CD4-positive, CD25-positive, alpha-beta regulatory T cell (primary cell): ENCODE measurements at regions not wholly inside any gene's neighbourhood (a gene's known extent, or its start where the extent isn't known, plus 50 kb on each side); places are given as distances from the start of the nearest gene placed in this dataset.

Experiments used
- ATAC-seq, 2 donors: fragments of 150-1000 bp; cut with Tn5 transposase; one replicate each; pipeline ENCODE4 v1.10.0; 2021; ENCODE audit warnings: low read depth in 2 of 2, moderate number of reproducible peaks in 2 of 2, moderate library complexity in 1 of 2
- DNase-seq, 3 donors: peaks; one replicate each; pipeline versions ENCODE4 v3.0.0 to v3.0.0-alpha.2; 2012 to 2022; ENCODE audit warnings: mixed read lengths in 1 of 3
- H3K27ac ChIP-seq: one replicate; pipeline ENCODE4 v1.7.0; 2013; ENCODE audit warnings: mild to moderate bottlenecking, low read length; ENCODE audit not compliant: insufficient read depth, poor library complexity, severe bottlenecking
- H3K27me3 ChIP-seq: one replicate; pipeline ENCODE4 v1.7.0; 2013; ENCODE audit warnings: low read length; ENCODE audit not compliant: control insufficient read depth, insufficient read depth
- H3K36me3 ChIP-seq: one replicate; pipeline ENCODE4 v1.7.0; 2013; ENCODE audit warnings: mild to moderate bottlenecking, low read length, moderate library complexity; ENCODE audit not compliant: control insufficient read depth, insufficient read depth
- H3K4me1 ChIP-seq: 2 replicates; pipeline ENCODE4 v1.7.0; 2013; ENCODE audit warnings: mild to moderate bottlenecking, low read length; ENCODE audit not compliant: insufficient read depth, control insufficient read depth, poor library complexity, severe bottlenecking
- H3K4me3 ChIP-seq: one replicate; pipeline ENCODE4 v1.7.0; 2013; ENCODE audit warnings: low read depth, mild to moderate bottlenecking, low read length, moderate library complexity
- H3K9me3 ChIP-seq, 2 experiments: 1 replicate in 1 of 2; 2 replicates in 1 of 2; pipeline ENCODE4 v1.7.0; 2013; ENCODE audit warnings: low read length in 2 of 2, mild to moderate bottlenecking in 1 of 2, moderate library complexity in 1 of 2; ENCODE audit not compliant: control insufficient read depth in 2 of 2
- H3K27ac Mint-ChIP-seq, 3 donors: one replicate each; pipeline ENCODE4 v1.8.0; 2020 to 2022; ENCODE audit warnings: mild to moderate bottlenecking in 3 of 3, mixed read lengths in 3 of 3, moderate library complexity in 2 of 3
- H3K27me3 Mint-ChIP-seq: one replicate; pipeline ENCODE4 v1.8.0; 2022; ENCODE audit warnings: mild to moderate bottlenecking, mixed read lengths
- H3K36me3 Mint-ChIP-seq: one replicate; pipeline ENCODE4 v1.8.0; 2020; ENCODE audit warnings: mixed read lengths
- H3K4me1 Mint-ChIP-seq, 4 donors: one replicate each; pipeline ENCODE4 v1.8.0; 2020 to 2022; ENCODE audit warnings: mixed read lengths in 4 of 4, mild to moderate bottlenecking in 1 of 4
- H3K4me3 Mint-ChIP-seq, 4 donors: one replicate each; pipeline ENCODE4 v1.8.0; 2020 to 2022; ENCODE audit warnings: mild to moderate bottlenecking in 4 of 4, mixed read lengths in 4 of 4, moderate library complexity in 3 of 4
- H3K9me3 Mint-ChIP-seq, 7 donors: one replicate each; pipeline ENCODE4 v1.8.0; 2020 to 2022; ENCODE audit warnings: mixed read lengths in 7 of 7, mild to moderate bottlenecking in 3 of 7, moderate library complexity in 2 of 7

DNA sequence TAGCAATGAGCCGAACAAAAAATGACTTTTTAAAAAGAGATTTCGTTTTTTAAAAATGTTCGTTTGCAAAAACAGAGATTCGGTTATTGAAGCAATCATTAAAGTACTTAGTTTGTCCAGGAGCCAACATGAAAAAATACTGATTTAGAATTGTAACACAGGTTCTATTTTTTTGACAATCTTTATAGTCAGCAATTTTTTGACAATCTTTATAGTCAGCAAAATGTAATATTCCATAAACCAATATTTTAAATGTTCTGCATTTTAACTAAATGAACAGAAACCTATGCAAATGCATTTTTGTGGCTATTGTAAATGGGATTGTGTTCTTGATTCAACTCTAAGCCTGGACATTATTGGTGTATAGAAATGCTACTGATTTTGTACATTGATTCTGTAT lies 161.8 kb downstream of the DSEL start:
- Mint-ChIP-seq H3K4me1 (no peaks in the 10 kb centered on the region), H3K36me3 (no peaks in the 10 kb centered on the region), H3K27me3 (no peaks in the 10 kb centered on the region), H3K9me3 (peaks cover 0 to 7% (median 2%) of the 10 kb centered on the region in 7 donors), H3K27ac (no peak overlapping the region), H3K4me3 (no peak overlapping the region)
- no peak for DNase-seq
- no peak for ATAC-seq
- Histone ChIP-seq H3K27ac (no peak overlapping the region), H3K4me1 (no peaks in the 10 kb centered on the region), H3K27me3 (no peaks in the 10 kb centered on the region), H3K4me3 (no peak overlapping the region), H3K36me3 (no peaks in the 10 kb centered on the region), H3K9me3 (no peaks in the 10 kb centered on the region)

- Mint-ChIP-seq H3K36me3 (no peaks in the 10 kb centered on the region), H3K27me3 (no peaks in the 10 kb centered on the region), H3K4me3 (no peak overlapping the region), H3K9me3 (peaks cover 0 to 7% (median 2%) of the 10 kb centered on the region in 7 donors), H3K4me1 (no peaks in the 10 kb centered on the region), H3K27ac (peak overlapping the region in 1 of 3 donors; percentile 27)
- Histone ChIP-seq H3K36me3 (no peaks in the 10 kb centered on the region), H3K27me3 (no peaks in the 10 kb centered on the region), H3K27ac (no peak overlapping the region), H3K4me3 (no peak overlapping the region), H3K4me1 (no peaks in the 10 kb centered on the region), H3K9me3 (no peaks in the 10 kb centered on the region)
- ATAC-seq (no peak), DNase-seq (no peak)
Measured at GRCh38 chr18:67354091-67354490, 162.4 kb downstream of the DSEL start.

- Mint-ChIP-seq H3K27me3 (no peaks in the 10 kb centered on the region), H3K9me3 (peaks cover 0 to 19% (median 1%) of the 10 kb centered on the region in 7 donors), H3K27ac (no peak overlapping the region), H3K4me3 (no peak overlapping the region), H3K4me1 (no peaks in the 10 kb centered on the region), H3K36me3 (no peaks in the 10 kb centered on the region)
- no peaks in the 10 kb centered on the region for H3K9me3 ChIP-seq
- H3K4me1 ChIP-seq, result no peaks in the 10 kb centered on the region
- H3K27ac ChIP-seq, result no peak overlapping the region
- no peak for ATAC-seq
- no peak for DNase-seq
- no peak overlapping the region for H3K4me3 ChIP-seq
- no peaks in the 10 kb centered on the region for H3K36me3 ChIP-seq
- no peaks in the 10 kb centered on the region for H3K27me3 ChIP-seq
Measured at GRCh38 chr18:67347438-67347837, 169.1 kb downstream of the DSEL start.

GRCh38 chr18:67342159-67342558 lies 174.4 kb downstream of the DSEL start:
- Histone ChIP-seq H3K27ac (no peak overlapping the region), H3K27me3 (no peaks in the 10 kb centered on the region), H3K4me3 (no peak overlapping the region), H3K4me1 (no peaks in the 10 kb centered on the region), H3K36me3 (no peaks in the 10 kb centered on the region), H3K9me3 (peaks cover 2 to 4% of the 10 kb centered on the region in 2 experiments)
- H3K4me3 Mint-ChIP-seq, result no peak overlapping the region
- ATAC-seq, result no peak
- no peak for DNase-seq
- no peaks in the 10 kb centered on the region for H3K27me3 Mint-ChIP-seq
- H3K27ac Mint-ChIP-seq, result no peak overlapping the region
- H3K9me3 Mint-ChIP-seq, result peaks cover 0 to 12% (median 2%) of the 10 kb centered on the region in 7 donors
- H3K4me1 Mint-ChIP-seq, result no peaks in the 10 kb centered on the region
- no peaks in the 10 kb centered on the region for H3K36me3 Mint-ChIP-seq

GRCh38 chr18:67337696-67338095 lies 178.8 kb downstream of the DSEL start:
- Histone ChIP-seq H3K27ac (no peak overlapping the region), H3K4me3 (no peak overlapping the region), H3K27me3 (no peaks in the 10 kb centered on the region), H3K36me3 (no peaks in the 10 kb centered on the region), H3K9me3 (peaks cover 4 to 8% of the 10 kb centered on the region in 2 experiments), H3K4me1 (no peaks in the 10 kb centered on the region)
- no peaks in the 10 kb centered on the region for H3K27me3 Mint-ChIP-seq
- no peaks in the 10 kb centered on the region for H3K36me3 Mint-ChIP-seq
- H3K27ac Mint-ChIP-seq, result no peak overlapping the region
- no peaks in the 10 kb centered on the region for H3K4me1 Mint-ChIP-seq
- no peak for ATAC-seq
- DNase-seq, result no peak
- peaks cover 2 to 12% (median 4%) of the 10 kb centered on the region in 7 donors for H3K9me3 Mint-ChIP-seq
- H3K4me3 Mint-ChIP-seq, result no peak overlapping the region

GRCh38 chr18:67331857-67332256 lies 184.7 kb downstream of the DSEL start:
- Histone ChIP-seq H3K27ac (no peak overlapping the region), H3K9me3 (peaks cover under 1 to 2% of the 10 kb centered on the region in 2 experiments), H3K27me3 (no peaks in the 10 kb centered on the region), H3K4me1 (no peaks in the 10 kb centered on the region), H3K36me3 (no peaks in the 10 kb centered on the region), H3K4me3 (no peak overlapping the region)
- Mint-ChIP-seq H3K9me3 (peaks cover 0 to 12% (median 4%) of the 10 kb centered on the region in 7 donors), H3K36me3 (no peaks in the 10 kb centered on the region), H3K4me3 (no peak overlapping the region), H3K27ac (no peak overlapping the region), H3K27me3 (no peaks in the 10 kb centered on the region), H3K4me1 (no peaks in the 10 kb centered on the region)
- ATAC-seq (no peak), DNase-seq (no peak)

- Histone ChIP-seq H3K4me3 (no peak overlapping the region), H3K4me1 (no peaks in the 10 kb centered on the region), H3K27ac (no peak overlapping the region), H3K27me3 (no peaks in the 10 kb centered on the region), H3K9me3 (no peaks in the 10 kb centered on the region), H3K36me3 (no peaks in the 10 kb centered on the region)
- Mint-ChIP-seq H3K36me3 (no peaks in the 10 kb centered on the region), H3K9me3 (peaks cover 0 to 11% (median 2%) of the 10 kb centered on the region in 7 donors), H3K4me3 (no peak overlapping the region), H3K27ac (no peak overlapping the region), H3K27me3 (no peaks in the 10 kb centered on the region), H3K4me1 (no peaks in the 10 kb centered on the region)
- ATAC-seq (no peak), DNase-seq (no peak)
Measured at GRCh38 chr18:67319109-67319508, 197.4 kb downstream of the DSEL start.

- Histone ChIP-seq H3K4me3 (no peak overlapping the region), H3K9me3 (no peaks in the 10 kb centered on the region), H3K27me3 (no peaks in the 10 kb centered on the region), H3K36me3 (no peaks in the 10 kb centered on the region), H3K4me1 (no peaks in the 10 kb centered on the region), H3K27ac (no peak overlapping the region)
- H3K27me3 Mint-ChIP-seq, result no peaks in the 10 kb centered on the region
- no peak overlapping the region for H3K27ac Mint-ChIP-seq
- ATAC-seq (no peak), DNase-seq (no peak)
- H3K4me3 Mint-ChIP-seq, result no peak overlapping the region
- no peaks in the 10 kb centered on the region for H3K36me3 Mint-ChIP-seq
- H3K4me1 Mint-ChIP-seq, result no peaks in the 10 kb centered on the region
- peaks cover 0 to 11% (median 2%) of the 10 kb centered on the region in 7 donors for H3K9me3 Mint-ChIP-seq
Measured at GRCh38 chr18:67318651-67319050, 197.9 kb downstream of the DSEL start.
